ENCODE measurements at regions not wholly inside any gene's neighbourhood (a gene's known extent, or its start where the extent isn't known, plus 50 kb on each side); places are given as distances from the start of the nearest gene placed in this dataset.

DNA sequence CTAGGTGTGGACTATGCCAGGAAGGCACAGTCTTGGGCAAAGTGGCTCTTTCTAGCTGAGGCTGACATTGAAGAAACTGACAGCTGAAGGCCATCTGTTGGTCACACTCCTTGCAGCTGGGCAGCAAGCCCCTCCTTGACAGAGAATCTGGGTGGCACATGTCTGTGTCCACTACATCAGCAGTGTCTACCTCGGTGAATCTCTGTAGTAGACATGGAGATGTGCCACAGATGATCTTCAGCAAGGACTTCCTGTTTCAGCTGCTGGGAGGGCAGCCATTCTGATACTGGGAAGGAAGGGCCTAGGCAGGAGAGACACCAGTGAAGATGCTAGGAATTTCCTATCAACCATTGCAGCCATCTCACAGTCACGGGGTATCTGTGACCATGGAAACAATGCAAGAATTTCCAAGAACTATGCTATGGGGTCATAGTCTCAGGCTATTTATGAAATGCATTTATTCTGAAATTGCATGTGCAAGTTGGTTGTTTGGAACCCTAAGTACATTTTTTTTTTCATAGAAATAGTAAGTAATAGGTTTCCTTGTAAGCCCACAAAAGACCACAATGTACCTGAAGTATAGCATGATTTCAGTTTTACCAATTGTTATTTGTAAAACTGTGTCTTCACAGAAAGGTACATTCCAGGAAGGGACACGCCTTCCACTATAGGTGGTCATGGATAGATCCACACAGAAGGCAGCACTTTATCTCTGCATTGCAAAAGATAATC, 63.8 kb upstream of the DARS1 start:
- DNase-seq: no peak
- Mint-ChIP-seq H3K9me3 (no peaks in the 10 kb centered on the region), H3K4me1 (ENCODE audit: low read depth) (peaks cover 85% of the 10 kb centered on the region), H3K27ac (peak overlapping the region; percentile 96), H3K36me3 (ENCODE audit: low read depth) (no peaks in the 10 kb centered on the region), H3K4me3 (peak overlapping the region; percentile 39), H3K27me3 (no peaks in the 10 kb centered on the region)

DNA sequence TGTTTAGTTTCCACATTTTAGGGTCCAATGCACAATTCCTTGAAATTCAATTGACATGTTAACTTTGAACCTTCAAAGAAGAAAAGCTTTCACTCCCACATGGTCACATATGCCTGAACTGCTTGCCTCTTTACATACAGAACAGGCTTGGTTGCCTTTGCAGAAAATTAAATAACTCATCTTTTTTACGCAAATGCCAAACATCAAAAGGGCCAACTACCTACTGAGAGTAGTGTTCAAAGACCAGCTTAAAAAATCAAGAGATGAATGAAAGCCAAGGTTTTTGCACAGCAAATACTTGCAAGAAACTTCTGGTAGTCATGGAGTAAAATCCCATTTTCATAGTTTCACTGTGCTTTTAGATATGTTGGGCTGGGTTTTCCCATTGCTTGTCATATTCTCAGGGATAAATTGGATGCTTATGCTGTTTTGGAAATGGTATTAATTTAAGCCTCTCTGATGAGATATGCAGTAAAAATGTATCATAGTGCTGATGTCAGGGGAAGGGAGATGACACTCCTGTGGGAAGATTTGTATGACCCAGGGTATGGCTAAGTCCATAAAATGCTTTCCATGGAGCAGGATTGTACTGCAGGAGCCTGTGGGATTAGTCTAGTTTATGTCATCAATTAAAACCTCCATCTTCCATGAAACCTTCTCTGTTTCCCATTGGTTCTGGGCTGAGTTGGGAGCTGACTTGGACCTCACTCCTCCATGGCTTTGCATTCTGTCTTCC, 60.6 kb upstream of the DARS1 start:
- H3K27ac Mint-ChIP-seq: no peak overlapping the region
- no peak overlapping the region for H3K4me3 Mint-ChIP-seq
- no peaks in the 10 kb centered on the region for H3K9me3 Mint-ChIP-seq
- H3K36me3 Mint-ChIP-seq (ENCODE audit: low read depth): no peaks in the 10 kb centered on the region
- DNase-seq: no peak
- H3K27me3 Mint-ChIP-seq: no peaks in the 10 kb centered on the region
- H3K4me1 Mint-ChIP-seq (ENCODE audit: low read depth): peaks cover 57% of the 10 kb centered on the region

DNA sequence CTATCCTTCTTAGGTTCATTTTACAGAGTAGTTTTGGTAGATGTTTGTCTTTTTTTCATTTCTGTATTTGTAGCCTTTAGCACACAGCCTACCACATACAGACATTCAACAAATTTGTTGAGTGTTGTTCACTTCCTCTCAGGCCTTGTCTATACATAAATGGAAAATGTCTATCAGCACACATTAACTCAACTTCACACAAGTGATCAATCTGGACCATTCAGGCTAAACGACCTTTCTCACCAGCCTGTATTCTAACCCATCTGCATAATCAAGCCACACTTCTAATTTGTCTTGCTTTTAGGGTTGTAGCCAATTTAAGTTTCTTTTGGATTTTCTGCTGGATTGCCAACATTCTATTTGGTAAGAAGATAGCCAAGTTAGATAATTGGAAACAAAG, 59.9 kb upstream of the DARS1 start:
- no peak for DNase-seq
- H3K4me3 Mint-ChIP-seq: no peak overlapping the region
- no peaks in the 10 kb centered on the region for H3K9me3 Mint-ChIP-seq
- no peaks in the 10 kb centered on the region for H3K27me3 Mint-ChIP-seq
- H3K36me3 Mint-ChIP-seq (ENCODE audit: low read depth): no peaks in the 10 kb centered on the region
- no peak overlapping the region for H3K27ac Mint-ChIP-seq
- peaks cover 51% of the 10 kb centered on the region for H3K4me1 Mint-ChIP-seq (ENCODE audit: low read depth)

All from activated T-cell treated with anti-CD3 and anti-CD28 coated beads, Interleukin-2, amount 50 U/mL, for 24 hours (primary cell).